Myocyte (in vitro differentiated cells): ENCODE measurements at regions not wholly inside any gene's neighbourhood (a gene's known extent, or its start where the extent isn't known, plus 50 kb on each side); places are given as distances from the start of the nearest gene placed in this dataset.

ENCODE experiments used
- DNase-seq: peaks from one replicate; pipeline ENCODE4 v3.0.0-alpha.2; 2012; ENCODE audit warnings: low read depth

DNA sequence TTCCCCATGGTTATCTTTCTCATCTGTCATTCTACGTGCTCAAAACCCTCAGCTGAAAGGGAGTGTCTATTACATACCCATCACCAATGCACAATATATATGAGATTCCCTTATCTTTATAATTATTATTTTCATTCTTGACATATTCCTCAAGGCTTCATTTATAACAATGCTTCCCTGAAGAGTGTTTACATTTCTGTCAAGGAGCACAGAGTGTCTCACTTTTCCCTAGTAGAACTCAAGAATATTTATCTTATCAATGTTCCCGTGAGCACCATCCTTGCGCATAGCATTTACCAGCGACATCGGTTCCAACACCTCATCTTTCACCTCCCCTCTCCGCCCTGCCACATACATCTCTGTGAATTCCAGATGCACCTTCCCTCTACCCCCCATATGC, 250.6 kb downstream of the PLA2G4A start:
- no peak for DNase-seq

DNA sequence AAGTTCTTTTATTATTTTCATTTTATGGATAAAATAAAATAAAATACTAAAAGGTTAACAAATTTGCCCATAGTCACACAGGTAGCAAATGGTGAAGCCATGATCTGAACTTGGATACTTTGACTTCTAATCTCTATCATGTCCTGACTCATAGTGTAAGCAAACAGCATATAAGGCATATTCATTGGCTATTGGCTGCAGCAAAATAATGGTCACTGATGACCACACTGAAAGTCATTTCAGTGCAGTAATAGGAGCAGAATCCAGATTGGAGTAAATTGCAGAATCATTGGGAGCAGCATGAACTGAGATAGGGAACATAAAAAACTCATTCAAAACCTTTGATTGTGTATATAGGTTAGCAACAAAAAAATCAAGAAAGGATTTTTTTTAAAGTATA, 262.9 kb downstream of the PLA2G4A start:
- no peak for DNase-seq

DNA sequence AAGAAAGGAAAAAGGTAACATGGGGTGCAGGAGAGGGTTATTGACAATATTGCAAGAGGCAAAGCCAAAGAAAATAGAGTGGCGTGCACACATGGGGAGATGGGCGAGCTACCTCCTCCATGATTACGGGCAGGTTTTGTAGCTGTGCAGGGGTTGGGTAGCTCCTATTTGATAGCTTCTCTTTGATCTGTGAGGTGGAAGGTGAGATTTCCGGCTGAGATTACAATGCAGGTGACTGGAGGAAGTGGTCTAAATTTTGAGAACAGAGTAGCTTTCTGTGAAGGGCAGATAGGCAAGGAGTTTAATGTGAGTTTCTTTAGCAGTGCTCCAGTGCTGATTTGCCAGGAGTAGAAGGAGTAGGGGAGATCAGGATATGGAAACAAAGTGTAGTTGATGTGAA, 263.4 kb downstream of the PLA2G4A start:
- DNase-seq = no peak

DNA sequence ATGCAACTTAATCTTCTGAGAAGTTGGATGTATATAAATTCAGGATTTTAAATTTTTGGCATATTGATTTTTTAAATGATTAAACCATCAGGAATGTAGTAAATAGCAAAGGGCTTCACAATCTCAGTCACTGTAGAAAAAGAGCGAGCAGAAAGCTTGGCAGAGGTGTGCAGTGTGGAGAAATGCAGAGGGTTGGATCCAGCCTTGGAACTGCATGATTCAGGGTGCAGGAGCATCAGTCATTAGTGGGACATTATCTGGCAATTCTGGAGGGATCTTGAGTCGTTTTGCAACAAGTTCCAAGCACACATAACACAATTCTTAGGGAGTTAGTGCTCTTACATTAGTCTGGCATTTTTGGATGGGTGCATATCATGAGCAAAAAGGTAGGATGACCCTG, 267.9 kb downstream of the PLA2G4A start:
- DNase-seq = no peak

DNA sequence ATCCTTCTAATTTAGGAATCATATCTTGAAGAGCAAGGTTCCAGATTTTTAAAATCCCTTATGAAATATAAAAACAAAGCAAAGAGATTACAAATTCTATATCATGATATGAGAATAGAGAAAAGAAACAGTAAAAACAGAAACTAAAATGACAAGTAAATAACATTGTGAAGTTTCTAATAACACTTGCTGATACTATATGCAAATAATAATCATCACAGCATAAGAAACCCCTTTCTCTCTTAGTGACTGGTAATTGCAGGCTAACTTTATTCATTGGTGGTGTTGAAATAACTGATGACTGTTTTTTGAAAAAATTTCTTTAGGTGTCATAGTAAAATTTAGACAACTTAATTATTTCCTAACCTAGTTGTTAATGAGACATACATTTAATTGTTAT, 281.6 kb downstream of the PLA2G4A start:
- DNase-seq = no peak

- no peak for DNase-seq
These were observed 286.0 kb downstream of the PLA2G4A start for GRCh38 chr1:187114792-187115191.

DNA sequence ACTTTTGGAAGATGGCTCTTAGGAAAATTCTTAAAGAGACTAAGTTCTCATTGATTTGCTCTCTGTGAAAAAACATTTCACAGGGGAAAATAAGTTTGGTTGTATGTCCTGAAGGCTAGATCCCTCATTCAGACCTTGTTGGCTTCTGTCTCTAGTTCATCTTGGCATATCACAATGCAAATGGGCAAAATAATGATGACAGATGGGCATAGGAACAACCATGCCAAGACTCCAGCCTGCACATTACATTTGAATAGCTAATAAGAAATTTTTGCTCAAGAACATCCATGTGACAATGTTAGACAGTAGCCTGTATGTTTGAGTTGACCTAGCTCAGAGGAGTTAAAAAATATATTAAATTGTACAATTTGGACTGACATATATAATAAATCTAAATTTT, 292.9 kb downstream of the PLA2G4A start:
- no peak for DNase-seq

DNA sequence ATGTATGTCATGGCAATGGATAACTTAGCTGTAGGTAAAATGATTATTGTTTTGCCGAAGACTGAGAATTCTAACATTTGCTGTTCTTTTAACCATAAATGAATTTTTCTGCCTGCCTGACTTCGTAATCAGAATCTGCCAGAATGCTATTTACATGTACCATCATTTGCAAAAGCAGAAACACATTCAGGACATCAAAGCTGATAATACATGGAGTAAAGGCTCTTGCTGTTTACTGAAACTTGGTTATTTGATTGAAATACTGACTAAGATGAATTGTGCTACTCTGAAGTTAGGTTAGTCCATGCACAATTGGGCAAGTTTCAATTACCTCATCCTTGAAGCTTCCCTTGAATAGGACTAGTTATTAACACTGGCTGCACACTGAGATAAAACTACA, 293.8 kb downstream of the PLA2G4A start:
- no peak for DNase-seq

- DNase-seq = peak; percentile 1
These were observed 300.4 kb downstream of the PLA2G4A start for GRCh38 chr1:187129132-187129531.

- no peak for DNase-seq
These were observed 315.0 kb downstream of the PLA2G4A start for GRCh38 chr1:187143783-187144182.

DNA sequence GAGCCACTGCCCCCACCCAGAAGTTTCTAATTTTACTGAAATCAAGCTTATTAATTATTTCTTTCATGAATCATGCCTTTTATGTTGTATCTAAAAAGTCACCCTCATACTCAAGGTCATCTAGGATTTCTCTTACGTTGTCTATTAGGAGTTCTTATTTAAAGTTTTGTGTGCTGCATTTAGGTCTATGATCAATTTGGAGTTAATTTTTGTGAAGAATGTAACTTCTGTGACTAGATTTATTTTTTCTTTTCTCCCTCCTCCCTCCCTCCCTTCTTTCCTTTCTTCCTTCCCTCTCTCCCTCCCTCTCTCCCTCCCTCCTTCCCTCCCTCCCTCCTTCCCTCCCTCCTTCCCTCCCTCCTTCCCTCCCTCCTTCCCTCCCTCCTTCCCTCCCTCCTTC, 317.6 kb downstream of the PLA2G4A start:
- no peak for DNase-seq

GRCh38 chr1:187151555-187151954, 322.8 kb downstream of the PLA2G4A start:
- DNase-seq = no peak

DNA sequence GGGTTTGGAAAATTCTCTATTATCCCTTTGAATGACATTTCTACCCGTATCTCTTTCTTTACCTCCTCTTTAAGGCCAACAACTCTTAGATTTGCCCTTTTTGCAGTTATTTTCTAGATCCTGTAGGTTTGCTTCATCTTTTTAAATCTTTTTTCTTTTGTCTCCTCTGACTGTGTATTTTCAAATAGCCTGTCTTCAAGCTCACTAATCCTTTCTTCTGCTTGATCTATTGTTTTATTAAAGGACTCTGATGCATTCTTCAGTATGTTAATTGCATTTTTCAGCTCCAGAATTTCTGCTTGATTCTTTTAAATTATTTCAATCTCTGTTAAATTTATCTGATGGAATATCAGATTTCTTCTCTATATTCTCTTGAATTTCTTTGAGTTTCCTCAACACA, 324.3 kb downstream of the PLA2G4A start:
- no peak for DNase-seq

- no peak for DNase-seq
These were observed 328.4 kb downstream of the PLA2G4A start for GRCh38 chr1:187157115-187157514.

GRCh38 chr1:187157552-187157951, 328.8 kb downstream of the PLA2G4A start:
- DNase-seq = no peak

DNA sequence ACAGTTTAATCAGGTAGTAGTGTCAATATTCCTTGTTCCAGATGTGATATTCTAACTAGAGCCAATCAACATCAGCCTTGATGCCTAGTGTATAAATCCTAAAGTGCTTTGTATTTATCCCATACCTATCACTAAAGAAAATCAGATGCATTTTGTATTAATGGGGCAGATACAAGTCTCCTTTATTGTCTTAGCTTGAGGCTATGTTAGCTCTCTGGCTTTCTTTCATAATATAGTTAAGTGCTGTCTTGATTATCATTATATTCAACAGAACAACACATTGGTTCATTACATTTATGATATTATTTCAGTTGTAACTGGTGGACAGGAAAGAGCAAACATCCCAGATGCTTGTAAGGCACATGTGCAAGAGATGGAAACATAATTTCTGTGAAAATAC, 338.8 kb downstream of the PLA2G4A start:
- DNase-seq = no peak

DNA sequence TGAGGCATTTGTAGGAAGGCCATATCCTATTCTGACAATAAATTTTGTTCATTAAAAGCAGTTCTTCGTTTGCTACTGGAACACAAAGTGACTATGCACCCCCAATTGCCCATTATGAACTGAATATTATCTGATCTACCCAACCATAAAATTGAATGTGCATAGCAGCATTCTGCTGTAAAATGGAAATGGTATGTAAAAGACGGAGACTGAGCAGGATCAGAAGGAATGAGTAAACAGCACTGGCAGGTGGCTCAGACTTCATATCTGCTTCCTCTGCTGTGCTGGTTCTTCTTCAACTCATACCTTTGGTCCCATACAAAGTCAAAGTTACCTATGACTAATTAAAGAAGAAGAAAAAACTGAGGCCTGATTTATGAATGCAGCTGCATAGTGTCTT, 339.5 kb downstream of the PLA2G4A start:
- DNase-seq = no peak

DNA sequence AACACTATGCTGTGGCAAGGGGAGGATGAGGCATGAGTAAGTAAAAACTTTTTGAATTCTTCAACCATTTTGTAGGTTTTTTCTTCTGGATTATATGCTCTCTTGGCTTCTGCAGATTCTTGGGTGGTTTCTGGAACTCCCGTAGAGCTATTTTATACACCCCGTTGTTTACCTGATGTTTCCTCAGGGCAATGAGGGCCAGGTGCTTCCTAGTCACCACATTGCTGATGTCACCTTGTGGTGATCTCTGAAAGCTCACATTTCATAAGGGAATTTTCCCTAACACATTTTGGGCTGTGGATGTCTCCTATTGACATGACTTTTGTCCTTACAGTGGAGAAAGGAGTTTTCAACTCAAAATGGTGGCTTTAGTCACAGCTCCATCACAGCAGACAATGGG, 356.6 kb downstream of the PLA2G4A start:
- DNase-seq = no peak

GRCh38 chr1:187197685-187198084, 368.9 kb downstream of the PLA2G4A start:
- DNase-seq = no peak

- DNase-seq = no peak
These were observed 374.5 kb downstream of the PLA2G4A start for GRCh38 chr1:187203257-187203656.

DNA sequence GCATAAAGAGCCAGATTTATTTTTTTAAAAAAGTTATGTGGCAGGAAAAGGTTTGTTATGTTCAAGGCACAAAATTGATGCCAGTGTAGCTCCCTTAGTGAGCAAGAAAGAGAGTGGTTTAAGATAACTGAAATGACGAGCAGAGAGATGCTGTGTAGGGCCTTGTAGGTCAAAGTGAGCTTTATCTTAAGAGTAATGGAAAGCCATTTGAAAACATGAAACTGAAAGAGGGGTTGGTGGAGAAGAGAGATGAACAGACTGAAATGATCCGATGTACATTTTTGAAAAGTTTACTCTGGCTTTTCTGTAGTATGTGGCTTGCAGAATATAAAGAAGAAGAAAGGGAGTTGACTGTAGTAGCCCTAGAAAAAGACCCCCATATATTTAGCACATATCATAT, 383.6 kb downstream of the PLA2G4A start:
- no peak for DNase-seq

- no peak for DNase-seq
These were observed 397.6 kb downstream of the PLA2G4A start for GRCh38 chr1:187226396-187226795.

- no peak for DNase-seq
These were observed 400.0 kb downstream of the PLA2G4A start for GRCh38 chr1:187228790-187229189.

DNA sequence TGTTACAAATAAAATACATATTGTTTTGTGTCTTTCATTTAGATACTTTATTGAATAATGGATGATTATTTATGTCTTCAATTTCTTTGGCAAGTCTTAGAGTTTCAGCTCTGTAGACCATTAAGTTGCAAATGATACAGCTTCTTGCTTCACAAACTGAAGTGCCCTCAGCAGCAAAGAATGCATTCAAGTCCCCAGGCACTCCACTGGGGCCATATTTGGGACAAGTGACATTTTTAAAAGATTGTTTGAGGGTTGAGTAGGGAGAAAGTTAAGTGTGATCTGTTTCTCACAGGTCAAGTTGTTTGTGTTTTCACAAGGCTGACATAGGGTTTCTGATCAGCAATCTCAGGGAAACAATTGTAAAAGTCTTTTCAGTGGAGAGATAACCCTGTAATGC, 400.7 kb downstream of the PLA2G4A start:
- DNase-seq = no peak

DNA sequence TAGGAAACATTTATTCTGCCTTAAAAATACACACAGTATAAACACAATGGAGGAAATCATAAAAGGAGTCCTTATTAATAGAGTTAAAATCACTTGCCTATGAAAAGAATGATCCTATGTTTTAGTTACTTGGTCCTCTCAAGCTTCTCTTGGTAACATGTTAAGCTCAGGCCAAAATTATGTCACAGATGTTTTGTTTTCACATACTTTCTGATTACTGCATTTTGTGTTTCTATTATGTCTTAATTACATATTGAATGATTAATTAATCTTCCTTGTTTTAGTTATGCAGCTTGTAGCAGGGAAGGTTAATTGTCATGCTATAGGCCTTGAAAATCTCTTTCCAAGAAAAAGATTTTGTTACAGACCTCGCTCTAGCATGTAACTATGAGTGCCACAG, 406.0 kb downstream of the PLA2G4A start:
- no peak for DNase-seq
